ENCODE measurements at regions not wholly inside any gene's neighbourhood (a gene's known extent, or its start where the extent isn't known, plus 50 kb on each side); places are given as distances from the start of the nearest gene placed in this dataset.

- H3K4me3 Mint-ChIP-seq, result no peak overlapping the region
- no peak overlapping the region for H3K27ac Mint-ChIP-seq
- H3K4me1 Mint-ChIP-seq (ENCODE audit: low read depth), result no peaks in the 10 kb centered on the region
- H3K27me3 Mint-ChIP-seq (ENCODE audit: insufficient read depth), result no peaks in the 10 kb centered on the region
- no peaks in the 10 kb centered on the region for H3K9me3 Mint-ChIP-seq
- intact Hi-C loops (cut with micrococcal nuclease), result no loop called here
- H3K36me3 Mint-ChIP-seq (ENCODE audit: low read depth), result no peaks in the 10 kb centered on the region
- no peak for DNase-seq (ENCODE audit: low spot score)
Measured at GRCh38 chr1:81314513-81315233, 486.1 kb upstream of the ADGRL2 start.

GRCh38 chr1:81313289-81313688, 487.4 kb upstream of the ADGRL2 start:
- no peak overlapping the region for H3K27ac Mint-ChIP-seq
- no peaks in the 10 kb centered on the region for H3K36me3 Mint-ChIP-seq (ENCODE audit: low read depth)
- no peaks in the 10 kb centered on the region for H3K27me3 Mint-ChIP-seq (ENCODE audit: insufficient read depth)
- no peaks in the 10 kb centered on the region for H3K9me3 Mint-ChIP-seq
- intact Hi-C loops (cut with micrococcal nuclease), result no loop called here
- no peaks in the 10 kb centered on the region for H3K4me1 Mint-ChIP-seq (ENCODE audit: low read depth)
- no peak for DNase-seq (ENCODE audit: low spot score)
- H3K4me3 Mint-ChIP-seq, result no peak overlapping the region

- H3K4me3 Mint-ChIP-seq, result no peak overlapping the region
- no peak for DNase-seq (ENCODE audit: low spot score)
- no peaks in the 10 kb centered on the region for H3K36me3 Mint-ChIP-seq (ENCODE audit: low read depth)
- no peaks in the 10 kb centered on the region for H3K4me1 Mint-ChIP-seq (ENCODE audit: low read depth)
- no peak overlapping the region for H3K27ac Mint-ChIP-seq
- intact Hi-C loops (cut with micrococcal nuclease), result no loop called here
- no peaks in the 10 kb centered on the region for H3K27me3 Mint-ChIP-seq (ENCODE audit: insufficient read depth)
- H3K9me3 Mint-ChIP-seq, result no peaks in the 10 kb centered on the region
Measured at GRCh38 chr1:81312272-81312754, 488.4 kb upstream of the ADGRL2 start.

- Mint-ChIP-seq H3K36me3 (ENCODE audit: low read depth) (no peaks in the 10 kb centered on the region), H3K27me3 (ENCODE audit: insufficient read depth) (no peaks in the 10 kb centered on the region)
- intact Hi-C loops (cut with micrococcal nuclease), result no loop called here
Measured at GRCh38 chr1:81310250-81310649, 490.5 kb upstream of the ADGRL2 start.

GRCh38 chr1:81308191-81308590, 492.5 kb upstream of the ADGRL2 start:
- no peak for DNase-seq (ENCODE audit: low spot score)
- Mint-ChIP-seq H3K4me1 (ENCODE audit: low read depth) (no peaks in the 10 kb centered on the region), H3K27ac (no peak overlapping the region), H3K36me3 (ENCODE audit: low read depth) (no peaks in the 10 kb centered on the region), H3K9me3 (no peaks in the 10 kb centered on the region), H3K4me3 (no peak overlapping the region), H3K27me3 (ENCODE audit: insufficient read depth) (no peaks in the 10 kb centered on the region)
- intact Hi-C loops (cut with micrococcal nuclease), result no loop called here

More at GRCh38 chr1:81310250-81310649, 490.5 kb upstream of the ADGRL2 start:
- Mint-ChIP-seq H3K4me1 (ENCODE audit: low read depth) (no peaks in the 10 kb centered on the region), H3K4me3 (no peak overlapping the region), H3K9me3 (no peaks in the 10 kb centered on the region), H3K27ac (no peak overlapping the region)
- no peak for DNase-seq (ENCODE audit: low spot score)

- Mint-ChIP-seq H3K27ac (no peak overlapping the region), H3K4me1 (ENCODE audit: low read depth) (no peaks in the 10 kb centered on the region), H3K36me3 (ENCODE audit: low read depth) (no peaks in the 10 kb centered on the region), H3K27me3 (ENCODE audit: insufficient read depth) (no peaks in the 10 kb centered on the region), H3K4me3 (no peak overlapping the region), H3K9me3 (no peaks in the 10 kb centered on the region)
- intact Hi-C loops (cut with micrococcal nuclease), result no loop called here
- DNase-seq (ENCODE audit: low spot score), result no peak
Measured at GRCh38 chr1:81307786-81308185, 492.9 kb upstream of the ADGRL2 start.

GRCh38 chr1:81305997-81306452, 494.7 kb upstream of the ADGRL2 start:
- DNase-seq (ENCODE audit: low spot score), result no peak
- Mint-ChIP-seq H3K27ac (no peak overlapping the region), H3K36me3 (ENCODE audit: low read depth) (no peaks in the 10 kb centered on the region), H3K27me3 (ENCODE audit: insufficient read depth) (no peaks in the 10 kb centered on the region), H3K9me3 (no peaks in the 10 kb centered on the region), H3K4me1 (ENCODE audit: low read depth) (no peaks in the 10 kb centered on the region), H3K4me3 (no peak overlapping the region)
- intact Hi-C loops (cut with micrococcal nuclease), result no loop called here

GRCh38 chr1:81304187-81304586, 496.5 kb upstream of the ADGRL2 start:
- Mint-ChIP-seq H3K27me3 (ENCODE audit: insufficient read depth) (no peaks in the 10 kb centered on the region), H3K4me1 (ENCODE audit: low read depth) (no peaks in the 10 kb centered on the region), H3K27ac (no peak overlapping the region), H3K4me3 (no peak overlapping the region), H3K36me3 (ENCODE audit: low read depth) (no peaks in the 10 kb centered on the region), H3K9me3 (no peaks in the 10 kb centered on the region)
- no peak for DNase-seq (ENCODE audit: low spot score)
- intact Hi-C loops (cut with micrococcal nuclease), result no loop called here

- Mint-ChIP-seq H3K4me3 (no peak overlapping the region), H3K36me3 (ENCODE audit: low read depth) (no peaks in the 10 kb centered on the region), H3K4me1 (ENCODE audit: low read depth) (no peaks in the 10 kb centered on the region), H3K9me3 (no peaks in the 10 kb centered on the region), H3K27me3 (ENCODE audit: insufficient read depth) (no peaks in the 10 kb centered on the region), H3K27ac (no peak overlapping the region)
- DNase-seq (ENCODE audit: low spot score), result no peak
- intact Hi-C loops (cut with micrococcal nuclease), result no loop called here
Measured at GRCh38 chr1:81299892-81300291, 500.8 kb upstream of the ADGRL2 start.

GRCh38 chr1:81298266-81298665, 502.5 kb upstream of the ADGRL2 start:
- DNase-seq (ENCODE audit: low spot score), result no peak
- Mint-ChIP-seq H3K9me3 (no peaks in the 10 kb centered on the region), H3K27ac (no peak overlapping the region), H3K4me1 (ENCODE audit: low read depth) (no peaks in the 10 kb centered on the region), H3K27me3 (ENCODE audit: insufficient read depth) (no peaks in the 10 kb centered on the region), H3K4me3 (no peak overlapping the region), H3K36me3 (ENCODE audit: low read depth) (no peaks in the 10 kb centered on the region)
- intact Hi-C loops (cut with micrococcal nuclease), result no loop called here

GRCh38 chr1:81296601-81297000, 504.1 kb upstream of the ADGRL2 start:
- no peaks in the 10 kb centered on the region for H3K9me3 Mint-ChIP-seq
- H3K27me3 Mint-ChIP-seq (ENCODE audit: insufficient read depth), result no peaks in the 10 kb centered on the region
- DNase-seq (ENCODE audit: low spot score), result no peak
- intact Hi-C loops (cut with micrococcal nuclease), result no loop called here
- no peaks in the 10 kb centered on the region for H3K4me1 Mint-ChIP-seq (ENCODE audit: low read depth)
- H3K36me3 Mint-ChIP-seq (ENCODE audit: low read depth), result no peaks in the 10 kb centered on the region
- H3K4me3 Mint-ChIP-seq, result no peak overlapping the region
- no peak overlapping the region for H3K27ac Mint-ChIP-seq

GRCh38 chr1:81290326-81290725, 510.4 kb upstream of the ADGRL2 start:
- Mint-ChIP-seq H3K4me3 (no peak overlapping the region), H3K27me3 (ENCODE audit: insufficient read depth) (no peaks in the 10 kb centered on the region), H3K27ac (no peak overlapping the region), H3K9me3 (no peaks in the 10 kb centered on the region), H3K4me1 (ENCODE audit: low read depth) (no peaks in the 10 kb centered on the region), H3K36me3 (ENCODE audit: low read depth) (no peaks in the 10 kb centered on the region)
- no peak for DNase-seq (ENCODE audit: low spot score)
- intact Hi-C loops (cut with micrococcal nuclease), result no loop called here

- no peak overlapping the region for H3K27ac Mint-ChIP-seq
- intact Hi-C loops (cut with micrococcal nuclease), result no loop called here
- DNase-seq (ENCODE audit: low spot score), result no peak
- H3K36me3 Mint-ChIP-seq (ENCODE audit: low read depth), result no peaks in the 10 kb centered on the region
- no peaks in the 10 kb centered on the region for H3K4me1 Mint-ChIP-seq (ENCODE audit: low read depth)
- H3K4me3 Mint-ChIP-seq, result no peak overlapping the region
- no peaks in the 10 kb centered on the region for H3K27me3 Mint-ChIP-seq (ENCODE audit: insufficient read depth)
- H3K9me3 Mint-ChIP-seq, result no peaks in the 10 kb centered on the region
Measured at GRCh38 chr1:81288689-81289088, 512.0 kb upstream of the ADGRL2 start.

Measured in activated T-helper 1 cell treated with anti-CD3 and anti-CD28 coated beads, Interleukin-12 subunit alpha, Interleukin-12 subunit beta, Interleukin-2, Interleukin-4 antibody, amounts not matched to agents 30 ng/mL and 10 ng/mL and 1 ng/mL, durations not matched to agents 14 hours and 24 hours and 36 hours (primary cell).